ENCODE measurements at regions not wholly inside any gene's neighbourhood (a gene's known extent, or its start where the extent isn't known, plus 50 kb on each side); places are given as distances from the start of the nearest gene placed in this dataset.

- in situ Hi-C loops (cut with HindIII; ENCODE audit: low pct_unique_long_range_greater_than_20kb, low sequenced_read_pairs) = no loop called here
- H3K9me3 ChIP-seq (ENCODE audit: control insufficient read depth, insufficient read depth, low read depth, low read length) = no peaks in the 10 kb centered on the region
- ChIA-PET POLR2A (no interaction called here), CTCF (no interaction called here)
- intact Hi-C loops (cut with micrococcal nuclease; ENCODE audit: unreplicated experiment) = no loop called here
- no peak overlapping the region for H3K4me3 ChIP-seq (ENCODE audit: low read depth in 2 of 2, low read length in 2 of 2)
- H3K27ac ChIP-seq (ENCODE audit: low read length) = no peak overlapping the region
- no peaks in the 10 kb centered on the region for H3K36me3 ChIP-seq (ENCODE audit: control insufficient read depth, insufficient read depth, low read length)
- H3K27me3 ChIP-seq (ENCODE audit: control insufficient read depth, insufficient read depth, low read length) = no peaks in the 10 kb centered on the region
- no peaks in the 10 kb centered on the region for H3K4me1 ChIP-seq (ENCODE audit: control insufficient read depth, insufficient read depth, low read length)
- BruUV-seq (replicated peaks) = no TSS peak
- DNase-seq (ENCODE audit: low read depth, low spot score) = no peak
- no peak for ATAC-seq
- no peak for TF ChIP-seq TCF7L2 (IDR thresholded peaks at IDR 0.05; ENCODE audit: low read depth, low read length)
- no peak for TF ChIP-seq CTCF (IDR thresholded peaks at IDR 0.05)
- no peak for TF ChIP-seq POLR2AphosphoS5 (IDR thresholded peaks at IDR 0.05; ENCODE audit: low read depth, low read length)
- no peak for TF ChIP-seq REST (IDR thresholded peaks at IDR 0.05; ENCODE audit: insufficient read depth in 1 of 2, low read depth in 2 of 2, low read length in 1 of 2)
- no peak for TF ChIP-seq SIN3A (IDR thresholded peaks at IDR 0.05; ENCODE audit: borderline replicate concordance, insufficient read depth, low read depth, low read length)
These were observed 153.5 kb upstream of the SOD1 start for GRCh38 chr21:31505975-31506374.

GRCh38 chr21:31503939-31504338 is 155.6 kb upstream of the SOD1 start:
- no peak overlapping the region for H3K27ac ChIP-seq (ENCODE audit: low read length)
- ATAC-seq = no peak
- in situ Hi-C loops (cut with HindIII; ENCODE audit: low pct_unique_long_range_greater_than_20kb, low sequenced_read_pairs) (no loop called here), intact Hi-C loops (cut with micrococcal nuclease; ENCODE audit: unreplicated experiment) (no loop called here)
- TF ChIP-seq TCF7L2 (IDR thresholded peaks at IDR 0.05; ENCODE audit: low read depth, low read length) (no peak), POLR2AphosphoS5 (IDR thresholded peaks at IDR 0.05; ENCODE audit: low read depth, low read length) (no peak), REST (IDR thresholded peaks at IDR 0.05; ENCODE audit: insufficient read depth in 1 of 2, low read depth in 2 of 2, low read length in 1 of 2) (no peak), SIN3A (IDR thresholded peaks at IDR 0.05; ENCODE audit: borderline replicate concordance, insufficient read depth, low read depth, low read length) (no peak), CTCF (IDR thresholded peaks at IDR 0.05) (no peak)
- no peak overlapping the region for H3K4me3 ChIP-seq (ENCODE audit: low read depth in 2 of 2, low read length in 2 of 2)
- ChIA-PET POLR2A (no interaction called here), CTCF (no interaction called here)
- BruUV-seq (replicated peaks) = no TSS peak
- no peaks in the 10 kb centered on the region for H3K27me3 ChIP-seq (ENCODE audit: control insufficient read depth, insufficient read depth, low read length)
- no peaks in the 10 kb centered on the region for H3K36me3 ChIP-seq (ENCODE audit: control insufficient read depth, insufficient read depth, low read length)
- DNase-seq (ENCODE audit: low read depth, low spot score) = no peak
- H3K9me3 ChIP-seq (ENCODE audit: control insufficient read depth, insufficient read depth, low read depth, low read length) = no peaks in the 10 kb centered on the region
- H3K4me1 ChIP-seq (ENCODE audit: control insufficient read depth, insufficient read depth, low read length) = no peaks in the 10 kb centered on the region
